Activated effector memory CD4-positive, alpha-beta T cell treated with anti-CD3 and anti-CD28 coated beads, Interleukin-2, amount 50 U/mL, for 16 hours (primary cell): ENCODE measurements at regions not wholly inside any gene's neighbourhood (a gene's known extent, or its start where the extent isn't known, plus 50 kb on each side); places are given as distances from the start of the nearest gene placed in this dataset.

Experiments
- DNase-seq: peaks from one replicate; pipeline ENCODE4 v3.0.0-alpha.2; 2020

GRCh38 chr9:119441338-119441737 lies 72.1 kb upstream of the BRINP1 start:
- DNase-seq = no peak

DNA sequence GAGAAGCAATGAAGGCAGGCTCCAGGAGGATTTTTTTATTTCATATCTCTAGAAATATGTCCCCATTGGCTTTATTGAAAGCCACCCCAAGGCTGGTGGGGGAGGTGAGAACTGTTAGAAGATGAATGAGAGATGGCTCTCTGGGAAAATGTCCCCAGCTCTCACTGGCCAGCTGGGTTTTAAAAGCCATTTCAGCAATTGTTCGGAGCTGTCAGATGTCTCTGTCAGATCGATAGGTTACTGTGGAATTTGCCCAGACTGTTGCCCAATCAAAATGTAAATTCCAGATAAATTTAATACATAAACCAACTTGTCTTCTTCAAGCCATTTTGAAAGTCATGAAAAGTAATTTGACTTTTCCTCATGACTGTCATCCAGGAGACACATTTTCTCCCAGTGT lies 67.0 kb upstream of the BRINP1 start:
- no peak for DNase-seq

- no peak for DNase-seq
These were observed 65.8 kb upstream of the BRINP1 start for GRCh38 chr9:119435076-119435475.

GRCh38 chr9:119432428-119432827 lies 63.2 kb upstream of the BRINP1 start:
- no peak for DNase-seq

- no peak for DNase-seq
These were observed 60.1 kb upstream of the BRINP1 start for GRCh38 chr9:119429302-119429701.

DNA sequence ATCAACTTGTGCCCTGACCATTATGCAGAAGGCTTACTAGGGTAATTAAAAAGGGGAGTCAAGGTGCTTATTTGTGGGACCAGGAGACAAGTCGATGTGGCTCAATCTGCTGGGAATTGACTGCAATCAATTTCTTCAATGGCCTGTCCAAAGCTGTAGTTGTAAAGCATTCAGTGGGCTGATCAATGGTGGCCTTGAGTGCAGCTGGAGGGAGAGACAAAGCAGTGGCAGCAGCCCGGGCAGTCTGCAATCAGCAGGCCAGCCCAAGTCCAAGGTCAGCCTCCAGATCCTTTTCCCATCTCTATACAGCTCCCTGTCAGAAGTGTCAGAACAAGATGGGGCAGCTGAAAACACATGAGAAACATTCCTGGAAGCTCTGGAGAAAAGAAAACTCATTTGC lies 51.0 kb upstream of the BRINP1 start:
- no peak for DNase-seq
